IPS DF 4.7 (cell line): ENCODE measurements at regions not wholly inside any gene's neighbourhood (a gene's known extent, or its start where the extent isn't known, plus 50 kb on each side); places are given as distances from the start of the nearest gene placed in this dataset.
A peak's percentile ranks its signal among the peaks of the same experiment; 100 is the strongest.

Source experiments
- DNase-seq: peaks from one replicate; pipeline ENCODE4 v3.0.0-alpha.2; 2013; ENCODE audit warnings: low spot score; ENCODE audit errors: extremely low read depth

- DNase-seq = no peak
These were observed 268.8 kb upstream of the NCAM2 start for GRCh38 chr21:20729376-20729775.

- DNase-seq = no peak
These were observed 267.8 kb upstream of the NCAM2 start for GRCh38 chr21:20730441-20730840.

- no peak for DNase-seq
These were observed 263.0 kb upstream of the NCAM2 start for GRCh38 chr21:20735257-20735656.

- DNase-seq = no peak
These were observed 260.8 kb upstream of the NCAM2 start for GRCh38 chr21:20737227-20737913.

GRCh38 chr21:20739421-20739820 is 258.8 kb upstream of the NCAM2 start:
- DNase-seq = peak; percentile 9

- no peak for DNase-seq
These were observed 256.8 kb upstream of the NCAM2 start for GRCh38 chr21:20741445-20741844.

- DNase-seq = no peak
These were observed 238.0 kb upstream of the NCAM2 start for GRCh38 chr21:20760221-20760620.

- no peak for DNase-seq
These were observed 223.5 kb upstream of the NCAM2 start for GRCh38 chr21:20774737-20775136.

GRCh38 chr21:20779321-20779720 is 218.9 kb upstream of the NCAM2 start:
- no peak for DNase-seq

GRCh38 chr21:20783611-20784010 is 214.6 kb upstream of the NCAM2 start:
- no peak for DNase-seq

- peak; percentile 79 for DNase-seq
These were observed 208.3 kb upstream of the NCAM2 start for GRCh38 chr21:20789729-20790500.

- DNase-seq = no peak
These were observed 198.1 kb upstream of the NCAM2 start for GRCh38 chr21:20800106-20800505.

GRCh38 chr21:20802201-20802600 is 196.0 kb upstream of the NCAM2 start:
- no peak for DNase-seq

- DNase-seq = no peak
These were observed 195.5 kb upstream of the NCAM2 start for GRCh38 chr21:20802631-20803260.

- DNase-seq = no peak
These were observed 186.5 kb upstream of the NCAM2 start for GRCh38 chr21:20811702-20812101.

- DNase-seq = no peak
These were observed 184.1 kb upstream of the NCAM2 start for GRCh38 chr21:20814090-20814489.

- DNase-seq = no peak
These were observed 175.5 kb upstream of the NCAM2 start for GRCh38 chr21:20822666-20823065.

- DNase-seq = no peak
These were observed 145.3 kb upstream of the NCAM2 start for GRCh38 chr21:20852866-20853265.

- DNase-seq = no peak
These were observed 141.3 kb upstream of the NCAM2 start for GRCh38 chr21:20856926-20857325.

- DNase-seq = no peak
These were observed 124.0 kb upstream of the NCAM2 start for GRCh38 chr21:20874202-20874601.

GRCh38 chr21:20875742-20876141 is 122.5 kb upstream of the NCAM2 start:
- DNase-seq = no peak

- DNase-seq = no peak
These were observed 120.2 kb upstream of the NCAM2 start for GRCh38 chr21:20877976-20878375.
